Pancreas (tissue), 10 donors: ENCODE measurements at regions not wholly inside any gene's neighbourhood (a gene's known extent, or its start where the extent isn't known, plus 50 kb on each side); places are given as distances from the start of the nearest gene placed in this dataset.

Source experiments
- ATAC-seq, 4 donors: fragments of 200-7000 bp; cut with Tn5 transposase; one replicate each; pipeline versions ENCODE4 v1.8.0 to v1.9.1; 2020; ENCODE audit warnings: mild to moderate bottlenecking in 4 of 4, moderate library complexity in 4 of 4
- DNase-seq, 6 donors: peaks; one replicate each; pipeline ENCODE4 v3.0.0-alpha.2; 2020
- FAIRE-seq: peaks from 2 replicates; lab custom pipeline; 2012; peaks lifted over from hg19 to GRCh38; lab: Jason Lieb, UNC
- H3K27ac ChIP-seq, 4 donors: fragments of 200-600 bp; sonication (generic); 1 replicate in 3 of 4; 2 replicates in 1 of 4; pipeline versions ENCODE4 v1.5.0 to v1.8.0; 2020
- H3K27me3 ChIP-seq, 4 donors: fragments of 200-600 bp; one replicate each; pipeline ENCODE4 v1.8.0; 2021
- H3K36me3 ChIP-seq, 3 donors: fragments of 200-600 bp; sonication (generic) in 1 of 3; one replicate each; pipeline versions ENCODE4 v1.5.0 to v1.8.0; 2020 to 2021
- H3K4me1 ChIP-seq, 3 donors: fragments of 200-600 bp; one replicate each; pipeline ENCODE4 v1.8.0; 2021
- H3K4me3 ChIP-seq, 4 donors: fragments of 200-600 bp; sonication (generic) in 2 of 4; one replicate each; pipeline versions ENCODE4 v1.5.0 to v1.8.0; 2020 to 2021
- H3K9me3 ChIP-seq, 4 donors: fragments of 200-600 bp; one replicate each; pipeline ENCODE4 v1.8.0; 2021
- CTCF ChIP-seq, 4 donors: fragments of 200-600 bp; sonication (generic) in 3 of 4; IDR thresholded peaks; one replicate each; pipeline versions ENCODE4 v1.5.0 to v1.8.0; 2021; ENCODE audit warnings: antibody characterized with exemption in 4 of 4
- WGBS, 2 donors: extraction: QIAGEN DNeasy Blood & Tissue Kit; methylation state at CpG; one replicate each; pipeline ENCODE4 v1.1.7; 2013; 5-methylcytosine and 5-hydroxymethylcytosine counted together
- intact Hi-C, 3 donors: fragments of 100-400 bp; cut with DNase I; formaldehyde crosslinking; loops; one replicate each; pipeline versions ENCODE4 v1.11.1 to v1.14.2; 2022
- donor health status: healthy with polysubstance abuse.
- donor health status: DM: no; HTN: no; CAD: no; lungs with moderate emphysema.
- donor health status: DM: no; HTN: no; CAD: no.
- donor health status: control.
- donor health status: control.
- donor health status: Bipolar disorder and iron deficiency.
- donor health status: DM: yes; HTN: yes; CAD: no.
- donor health status: DM: no; HTN: no; CAD: no.
- donor health status: DM: no; HTN: no; CAD: no.
- donor health status: DM: yes; HTN: yes; CAD: no.

- H3K36me3 ChIP-seq = no peaks in the 10 kb centered on the region
- H3K4me3 ChIP-seq = no peak overlapping the region
- DNase-seq (no peak), ATAC-seq (no peak), FAIRE-seq (no peak)
- intact Hi-C loops = no loop called here
- H3K27ac ChIP-seq = no peak overlapping the region
- H3K9me3 ChIP-seq = no peaks in the 10 kb centered on the region
- H3K4me1 ChIP-seq = no peaks in the 10 kb centered on the region
- H3K27me3 ChIP-seq = no peaks in the 10 kb centered on the region
- WGBS, 2 donors = 53 to 61% methylated on average over 2 of the region's 2 CpGs
- no peak for TF ChIP-seq CTCF (IDR thresholded peaks at IDR 0.05)
These were observed 326.3 kb downstream of the TBX15 start for GRCh38 chr1:118661769-118662320.

- H3K4me3 ChIP-seq = no peak overlapping the region
- no peaks in the 10 kb centered on the region for H3K9me3 ChIP-seq
- intact Hi-C loops = no loop called here
- DNase-seq = no peak
- FAIRE-seq = no peak
- WGBS, 2 donors = 21 to 26% methylated on average over 1 of the region's 1 CpG
- H3K36me3 ChIP-seq = no peaks in the 10 kb centered on the region
- no peak for TF ChIP-seq CTCF (IDR thresholded peaks at IDR 0.05)
- no peak overlapping the region for H3K27ac ChIP-seq
- no peak for ATAC-seq
- no peaks in the 10 kb centered on the region for H3K27me3 ChIP-seq
- no peaks in the 10 kb centered on the region for H3K4me1 ChIP-seq
These were observed 327.4 kb downstream of the TBX15 start for GRCh38 chr1:118660769-118661168.

GRCh38 chr1:118659646-118660045, 328.5 kb downstream of the TBX15 start:
- H3K4me1 ChIP-seq = no peaks in the 10 kb centered on the region
- H3K27ac ChIP-seq = no peak overlapping the region
- no peak for ATAC-seq
- no peaks in the 10 kb centered on the region for H3K36me3 ChIP-seq
- TF ChIP-seq CTCF (IDR thresholded peaks at IDR 0.05) = no peak
- no peak overlapping the region for H3K4me3 ChIP-seq
- DNase-seq = no peak
- WGBS, 2 donors = 68 to 76% methylated on average over 3 of the region's 3 CpGs
- no peaks in the 10 kb centered on the region for H3K27me3 ChIP-seq
- FAIRE-seq = no peak
- intact Hi-C loops = loop anchor here in 1 of 3 donors (10.0 kb wide), 1 partner anchor 495 kb away; no protein-coding TSS in a partner anchor
- no peaks in the 10 kb centered on the region for H3K9me3 ChIP-seq

- ATAC-seq (peak in 1 of 4 donors; percentile 34), FAIRE-seq (no peak), DNase-seq (no peak)
- Histone ChIP-seq H3K4me3 (no peak overlapping the region), H3K4me1 (no peaks in the 10 kb centered on the region), H3K9me3 (no peaks in the 10 kb centered on the region), H3K27ac (no peak overlapping the region), H3K36me3 (no peaks in the 10 kb centered on the region), H3K27me3 (no peaks in the 10 kb centered on the region)
- 40 to 42% methylated on average over 7 of the region's 7 CpGs for WGBS, 2 donors
- intact Hi-C loops = loop anchor here in 1 of 3 donors (10.0 kb wide), 1 partner anchor 485 kb away; no protein-coding TSS in a partner anchor
- no peak for TF ChIP-seq CTCF (IDR thresholded peaks at IDR 0.05)
These were observed 337.9 kb downstream of the TBX15 start for GRCh38 chr1:118650107-118650807.
